ENCODE measurements at regions not wholly inside any gene's neighbourhood (a gene's known extent, or its start where the extent isn't known, plus 50 kb on each side); places are given as distances from the start of the nearest gene placed in this dataset.

- TF ChIP-seq POLR2A (IDR thresholded peaks at IDR 0.05; ENCODE audit: borderline replicate concordance, extremely low read depth, insufficient read depth, insufficient read length): no peak
- no peak for TF ChIP-seq POLR2AphosphoS5 (IDR thresholded peaks at IDR 0.05; ENCODE audit: low read depth, low read length)
- TF ChIP-seq, protein P1, sequence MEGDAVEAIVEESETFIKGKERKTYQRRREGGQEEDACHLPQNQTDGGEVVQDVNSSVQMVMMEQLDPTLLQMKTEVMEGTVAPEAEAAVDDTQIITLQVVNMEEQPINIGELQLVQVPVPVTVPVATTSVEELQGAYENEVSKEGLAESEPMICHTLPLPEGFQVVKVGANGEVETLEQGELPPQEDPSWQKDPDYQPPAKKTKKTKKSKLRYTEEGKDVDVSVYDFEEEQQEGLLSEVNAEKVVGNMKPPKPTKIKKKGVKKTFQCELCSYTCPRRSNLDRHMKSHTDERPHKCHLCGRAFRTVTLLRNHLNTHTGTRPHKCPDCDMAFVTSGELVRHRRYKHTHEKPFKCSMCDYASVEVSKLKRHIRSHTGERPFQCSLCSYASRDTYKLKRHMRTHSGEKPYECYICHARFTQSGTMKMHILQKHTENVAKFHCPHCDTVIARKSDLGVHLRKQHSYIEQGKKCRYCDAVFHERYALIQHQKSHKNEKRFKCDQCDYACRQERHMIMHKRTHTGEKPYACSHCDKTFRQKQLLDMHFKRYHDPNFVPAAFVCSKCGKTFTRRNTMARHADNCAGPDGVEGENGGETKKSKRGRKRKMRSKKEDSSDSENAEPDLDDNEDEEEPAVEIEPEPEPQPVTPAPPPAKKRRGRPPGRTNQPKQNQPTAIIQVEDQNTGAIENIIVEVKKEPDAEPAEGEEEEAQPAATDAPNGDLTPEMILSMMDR (IDR thresholded peaks at IDR 0.05 in 2 of 3, conservative IDR thresholded peaks at IDR 0.05 in 1 of 3; ENCODE audit: borderline replicate concordance in 1 of 3, insufficient read depth in 1 of 3, low read depth in 2 of 3, low read length in 2 of 3): no peak
- TF ChIP-seq, protein P2, sequence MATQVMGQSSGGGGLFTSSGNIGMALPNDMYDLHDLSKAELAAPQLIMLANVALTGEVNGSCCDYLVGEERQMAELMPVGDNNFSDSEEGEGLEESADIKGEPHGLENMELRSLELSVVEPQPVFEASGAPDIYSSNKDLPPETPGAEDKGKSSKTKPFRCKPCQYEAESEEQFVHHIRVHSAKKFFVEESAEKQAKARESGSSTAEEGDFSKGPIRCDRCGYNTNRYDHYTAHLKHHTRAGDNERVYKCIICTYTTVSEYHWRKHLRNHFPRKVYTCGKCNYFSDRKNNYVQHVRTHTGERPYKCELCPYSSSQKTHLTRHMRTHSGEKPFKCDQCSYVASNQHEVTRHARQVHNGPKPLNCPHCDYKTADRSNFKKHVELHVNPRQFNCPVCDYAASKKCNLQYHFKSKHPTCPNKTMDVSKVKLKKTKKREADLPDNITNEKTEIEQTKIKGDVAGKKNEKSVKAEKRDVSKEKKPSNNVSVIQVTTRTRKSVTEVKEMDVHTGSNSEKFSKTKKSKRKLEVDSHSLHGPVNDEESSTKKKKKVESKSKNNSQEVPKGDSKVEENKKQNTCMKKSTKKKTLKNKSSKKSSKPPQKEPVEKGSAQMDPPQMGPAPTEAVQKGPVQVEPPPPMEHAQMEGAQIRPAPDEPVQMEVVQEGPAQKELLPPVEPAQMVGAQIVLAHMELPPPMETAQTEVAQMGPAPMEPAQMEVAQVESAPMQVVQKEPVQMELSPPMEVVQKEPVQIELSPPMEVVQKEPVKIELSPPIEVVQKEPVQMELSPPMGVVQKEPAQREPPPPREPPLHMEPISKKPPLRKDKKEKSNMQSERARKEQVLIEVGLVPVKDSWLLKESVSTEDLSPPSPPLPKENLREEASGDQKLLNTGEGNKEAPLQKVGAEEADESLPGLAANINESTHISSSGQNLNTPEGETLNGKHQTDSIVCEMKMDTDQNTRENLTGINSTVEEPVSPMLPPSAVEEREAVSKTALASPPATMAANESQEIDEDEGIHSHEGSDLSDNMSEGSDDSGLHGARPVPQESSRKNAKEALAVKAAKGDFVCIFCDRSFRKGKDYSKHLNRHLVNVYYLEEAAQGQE (IDR thresholded peaks at IDR 0.05; ENCODE audit: low read depth): no peak
- no peak for TF ChIP-seq FOSL1 (IDR thresholded peaks at IDR 0.05; ENCODE audit: low read depth)
- no peak for TF ChIP-seq YY1 (IDR thresholded peaks at IDR 0.05; ENCODE audit: extremely low read depth, insufficient replicate concordance, low read depth, low read length)
- no peak for TF ChIP-seq JUND (IDR thresholded peaks at IDR 0.05)
- no peak for TF ChIP-seq EZH2phosphoT487 (IDR thresholded peaks at IDR 0.05; ENCODE audit: borderline replicate concordance)
- no peak for TF ChIP-seq RAD21 (IDR thresholded peaks at IDR 0.05; ENCODE audit: low read depth)
- TF ChIP-seq, protein P3, sequence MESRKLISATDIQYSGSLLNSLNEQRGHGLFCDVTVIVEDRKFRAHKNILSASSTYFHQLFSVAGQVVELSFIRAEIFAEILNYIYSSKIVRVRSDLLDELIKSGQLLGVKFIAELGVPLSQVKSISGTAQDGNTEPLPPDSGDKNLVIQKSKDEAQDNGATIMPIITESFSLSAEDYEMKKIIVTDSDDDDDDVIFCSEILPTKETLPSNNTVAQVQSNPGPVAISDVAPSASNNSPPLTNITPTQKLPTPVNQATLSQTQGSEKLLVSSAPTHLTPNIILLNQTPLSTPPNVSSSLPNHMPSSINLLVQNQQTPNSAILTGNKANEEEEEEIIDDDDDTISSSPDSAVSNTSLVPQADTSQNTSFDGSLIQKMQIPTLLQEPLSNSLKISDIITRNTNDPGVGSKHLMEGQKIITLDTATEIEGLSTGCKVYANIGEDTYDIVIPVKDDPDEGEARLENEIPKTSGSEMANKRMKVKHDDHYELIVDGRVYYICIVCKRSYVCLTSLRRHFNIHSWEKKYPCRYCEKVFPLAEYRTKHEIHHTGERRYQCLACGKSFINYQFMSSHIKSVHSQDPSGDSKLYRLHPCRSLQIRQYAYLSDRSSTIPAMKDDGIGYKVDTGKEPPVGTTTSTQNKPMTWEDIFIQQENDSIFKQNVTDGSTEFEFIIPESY (IDR thresholded peaks at IDR 0.05; ENCODE audit: extremely low read depth, insufficient replicate concordance, low read length): no peak
- no peak for TF ChIP-seq EGR1 (IDR thresholded peaks at IDR 0.05; ENCODE audit: low read depth)
- TF ChIP-seq EZH2 (IDR thresholded peaks at IDR 0.05): no peak
- TF ChIP-seq ZNF274 (IDR thresholded peaks at IDR 0.05; ENCODE audit: low read depth, low read length): no peak
Measured at GRCh38 chr14:38930898-38931297, 172.1 kb downstream of the SEC23A start.

Measured in HCT116 (cell line).